ENCODE measurements at regions not wholly inside any gene's neighbourhood (a gene's known extent, or its start where the extent isn't known, plus 50 kb on each side); places are given as distances from the start of the nearest gene placed in this dataset.
A peak's percentile ranks its signal among the peaks of the same experiment; 100 is the strongest.

- TF ChIP-seq CTCF (IDR thresholded peaks at IDR 0.05) = no peak
- H3K4me1 Mint-ChIP-seq (ENCODE audit: low read depth) = peaks cover 8% of the 10 kb centered on the region
Measured at GRCh38 chr7:106372126-106372525, 87.3 kb upstream of the NAMPT start.

GRCh38 chr7:106371629-106372028 is 86.8 kb upstream of the NAMPT start:
- H3K27me3 Mint-ChIP-seq (ENCODE audit: insufficient read depth) = peaks cover 12% of the 10 kb centered on the region
- no peak overlapping the region for H3K27ac Mint-ChIP-seq
- H3K4me3 Mint-ChIP-seq = no peak overlapping the region
- no peak for DNase-seq
- no peaks in the 10 kb centered on the region for H3K9me3 Mint-ChIP-seq
- TF ChIP-seq CTCF (IDR thresholded peaks at IDR 0.05) = no peak
- H3K4me1 Mint-ChIP-seq (ENCODE audit: low read depth) = peaks cover 8% of the 10 kb centered on the region
- no peaks in the 10 kb centered on the region for H3K36me3 Mint-ChIP-seq (ENCODE audit: low read depth)

More at GRCh38 chr7:106372126-106372525, 87.3 kb upstream of the NAMPT start:
- no peak for DNase-seq
- Mint-ChIP-seq H3K27me3 (ENCODE audit: insufficient read depth) (peaks cover 9% of the 10 kb centered on the region), H3K27ac (no peak overlapping the region), H3K9me3 (no peaks in the 10 kb centered on the region), H3K36me3 (ENCODE audit: low read depth) (no peaks in the 10 kb centered on the region), H3K4me3 (no peak overlapping the region)

- H3K27ac Mint-ChIP-seq = no peak overlapping the region
- no peaks in the 10 kb centered on the region for H3K9me3 Mint-ChIP-seq
- H3K4me3 Mint-ChIP-seq = no peak overlapping the region
- no peak for TF ChIP-seq CTCF (IDR thresholded peaks at IDR 0.05)
- H3K27me3 Mint-ChIP-seq (ENCODE audit: insufficient read depth) = peaks cover 12% of the 10 kb centered on the region
- no peak for DNase-seq
- H3K36me3 Mint-ChIP-seq (ENCODE audit: low read depth) = no peaks in the 10 kb centered on the region
- H3K4me1 Mint-ChIP-seq (ENCODE audit: low read depth) = peaks cover 8% of the 10 kb centered on the region
Measured at GRCh38 chr7:106370542-106370941, 85.8 kb upstream of the NAMPT start.

- peaks cover 8% of the 10 kb centered on the region for H3K4me1 Mint-ChIP-seq (ENCODE audit: low read depth)
- no peaks in the 10 kb centered on the region for H3K9me3 Mint-ChIP-seq
- H3K27ac Mint-ChIP-seq = no peak overlapping the region
- peaks cover 14% of the 10 kb centered on the region for H3K27me3 Mint-ChIP-seq (ENCODE audit: insufficient read depth)
- H3K36me3 Mint-ChIP-seq (ENCODE audit: low read depth) = no peaks in the 10 kb centered on the region
- no peak for TF ChIP-seq CTCF (IDR thresholded peaks at IDR 0.05)
- no peak overlapping the region for H3K4me3 Mint-ChIP-seq
- DNase-seq = no peak
Measured at GRCh38 chr7:106369816-106370215, 85.0 kb upstream of the NAMPT start.

GRCh38 chr7:106369352-106369751 is 84.6 kb upstream of the NAMPT start:
- Mint-ChIP-seq H3K27me3 (ENCODE audit: insufficient read depth) (peaks cover 11% of the 10 kb centered on the region), H3K36me3 (ENCODE audit: low read depth) (no peaks in the 10 kb centered on the region), H3K4me3 (no peak overlapping the region), H3K4me1 (ENCODE audit: low read depth) (peaks cover 8% of the 10 kb centered on the region), H3K27ac (no peak overlapping the region), H3K9me3 (no peaks in the 10 kb centered on the region)
- no peak for TF ChIP-seq CTCF (IDR thresholded peaks at IDR 0.05)
- peak; percentile 46 for DNase-seq

- DNase-seq = no peak
- TF ChIP-seq CTCF (IDR thresholded peaks at IDR 0.05) = no peak
- 0 out of 2 replicates have a peak, but pooled peaks cover 8% of the 10 kb centered on the region for H3K9me3 Mint-ChIP-seq
Measured at GRCh38 chr7:106367664-106368063, 82.9 kb upstream of the NAMPT start.

More at GRCh38 chr7:106367664-106368063, 82.9 kb upstream of the NAMPT start:
- Mint-ChIP-seq H3K36me3 (ENCODE audit: low read depth) (no peaks in the 10 kb centered on the region), H3K4me1 (ENCODE audit: low read depth) (peaks cover 8% of the 10 kb centered on the region), H3K4me3 (no peak overlapping the region), H3K27ac (no peak overlapping the region), H3K27me3 (ENCODE audit: insufficient read depth) (peaks cover 17% of the 10 kb centered on the region)

Data from HFFc6 (cell line).